Esophagus squamous epithelium (tissue), 4 donors: ENCODE measurements at regions not wholly inside any gene's neighbourhood (a gene's known extent, or its start where the extent isn't known, plus 50 kb on each side); places are given as distances from the start of the nearest gene placed in this dataset.

Experiments
- POLR2A ChIP-seq, 4 donors: fragments of 450-650 bp; IDR thresholded peaks; one replicate each; pipeline ENCODE4 v1.6.1; 2017; ENCODE audit warnings: antibody characterized with exemption in 4 of 4, mild to moderate bottlenecking in 4 of 4, moderate library complexity in 3 of 4
- TF ChIP-seq, protein P1 (sequence below), 6 experiments: fragments of 450-650 bp in 4 of 6; fragments of 200-600 bp in 2 of 6; sonication (generic) in 2 of 6; IDR thresholded peaks; one replicate each; pipeline ENCODE4 v1.5.1; 2016 to 2019; ENCODE audit warnings: antibody characterized with exemption in 6 of 6, mild to moderate bottlenecking in 4 of 6, moderate library complexity in 4 of 6

DNA sequence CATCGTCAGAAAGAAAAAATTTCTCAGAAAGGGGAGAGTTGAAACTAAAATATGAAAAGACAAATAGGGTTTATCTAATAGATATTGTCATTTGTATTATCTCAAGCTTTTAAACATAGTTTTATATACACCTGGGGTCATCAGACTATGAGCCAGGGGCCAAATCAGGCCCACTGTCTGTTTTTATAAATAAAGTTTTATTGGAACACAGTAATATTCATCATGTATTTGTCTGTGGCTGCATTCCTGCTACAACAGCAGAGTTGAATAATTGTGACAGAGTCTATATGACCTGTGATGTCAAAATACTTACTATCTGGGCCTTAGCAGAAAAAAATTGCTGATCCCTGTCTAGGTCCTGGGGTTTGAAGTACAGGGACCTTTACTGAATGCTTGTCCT is 120.5 kb upstream of the RUNX1 start:
- TF ChIP-seq POLR2A (IDR thresholded peaks at IDR 0.05): no peak
- TF ChIP-seq, protein P1, sequence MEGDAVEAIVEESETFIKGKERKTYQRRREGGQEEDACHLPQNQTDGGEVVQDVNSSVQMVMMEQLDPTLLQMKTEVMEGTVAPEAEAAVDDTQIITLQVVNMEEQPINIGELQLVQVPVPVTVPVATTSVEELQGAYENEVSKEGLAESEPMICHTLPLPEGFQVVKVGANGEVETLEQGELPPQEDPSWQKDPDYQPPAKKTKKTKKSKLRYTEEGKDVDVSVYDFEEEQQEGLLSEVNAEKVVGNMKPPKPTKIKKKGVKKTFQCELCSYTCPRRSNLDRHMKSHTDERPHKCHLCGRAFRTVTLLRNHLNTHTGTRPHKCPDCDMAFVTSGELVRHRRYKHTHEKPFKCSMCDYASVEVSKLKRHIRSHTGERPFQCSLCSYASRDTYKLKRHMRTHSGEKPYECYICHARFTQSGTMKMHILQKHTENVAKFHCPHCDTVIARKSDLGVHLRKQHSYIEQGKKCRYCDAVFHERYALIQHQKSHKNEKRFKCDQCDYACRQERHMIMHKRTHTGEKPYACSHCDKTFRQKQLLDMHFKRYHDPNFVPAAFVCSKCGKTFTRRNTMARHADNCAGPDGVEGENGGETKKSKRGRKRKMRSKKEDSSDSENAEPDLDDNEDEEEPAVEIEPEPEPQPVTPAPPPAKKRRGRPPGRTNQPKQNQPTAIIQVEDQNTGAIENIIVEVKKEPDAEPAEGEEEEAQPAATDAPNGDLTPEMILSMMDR (IDR thresholded peaks at IDR 0.05): no peak
